ENCODE measurements at regions not wholly inside any gene's neighbourhood (a gene's known extent, or its start where the extent isn't known, plus 50 kb on each side); places are given as distances from the start of the nearest gene placed in this dataset.

- TF ChIP-seq IRF9 (CRISPR knock-in tag; IDR thresholded peaks at IDR 0.05; ENCODE audit: borderline replicate concordance) (0 out of 2 replicates have a peak, but pooled peaks have one; percentile 59), ZMYM3 (CRISPR knock-in tag; IDR thresholded peaks at IDR 0.05) (peak; percentile 17; the same call in 1 of the 2 replicates), CREM (IDR thresholded peaks at IDR 0.05) (no peak; the same call in 1 of the 2 replicates), CREM (CRISPR knock-in tag; IDR thresholded peaks at IDR 0.05) (no peak), ZNF33A (CRISPR knock-in tag; IDR thresholded peaks at IDR 0.05; ENCODE audit: borderline replicate concordance) (0 out of 2 replicates have a peak, but pooled peaks have one; percentile 79), NCOA5 (CRISPR knock-in tag; IDR thresholded peaks at IDR 0.05) (no peak), SMAD9 (CRISPR knock-in tag; IDR thresholded peaks at IDR 0.05) (no peak; the same call in 1 of the 2 replicates), NFYB (CRISPR knock-in tag; IDR thresholded peaks at IDR 0.05) (no peak), ZBTB14 (CRISPR knock-in tag; IDR thresholded peaks at IDR 0.05) (no peak), NFE2 (CRISPR knock-in tag; IDR thresholded peaks at IDR 0.05) (peak; percentile 99), U2AF2 (IDR thresholded peaks at IDR 0.05; ENCODE audit: low read depth, low read length) (no peak), KAT7 (CRISPR knock-in tag; IDR thresholded peaks at IDR 0.05; ENCODE audit: borderline replicate concordance) (peak; percentile 92), JARID2 (CRISPR knock-in tag; IDR thresholded peaks at IDR 0.05; ENCODE audit: insufficient replicate concordance) (peak; percentile 22), ZNF564 (CRISPR knock-in tag; IDR thresholded peaks at IDR 0.05) (0 out of 2 replicates have a peak, but pooled peaks have one; percentile 50), ZNF781 (CRISPR knock-in tag; IDR thresholded peaks at IDR 0.05; ENCODE audit: borderline replicate concordance, not compliant biosample characterization) (peak; percentile 85), MEIS1 (CRISPR knock-in tag; IDR thresholded peaks at IDR 0.05; ENCODE audit: borderline replicate concordance) (peak; percentile 69; the same call in 1 of the 2 replicates), ZNF775 (CRISPR knock-in tag; IDR thresholded peaks at IDR 0.05; ENCODE audit: borderline replicate concordance) (no peak), MTERF4 (CRISPR knock-in tag; IDR thresholded peaks at IDR 0.05) (peak; percentile 75; the same call in 1 of the 2 replicates), MAFG (CRISPR knock-in tag; IDR thresholded peaks at IDR 0.05) (peak; percentile 97), ZBTB38 (CRISPR knock-in tag; IDR thresholded peaks at IDR 0.05) (peak; percentile 77)
- TF ChIP-seq, protein P1, sequence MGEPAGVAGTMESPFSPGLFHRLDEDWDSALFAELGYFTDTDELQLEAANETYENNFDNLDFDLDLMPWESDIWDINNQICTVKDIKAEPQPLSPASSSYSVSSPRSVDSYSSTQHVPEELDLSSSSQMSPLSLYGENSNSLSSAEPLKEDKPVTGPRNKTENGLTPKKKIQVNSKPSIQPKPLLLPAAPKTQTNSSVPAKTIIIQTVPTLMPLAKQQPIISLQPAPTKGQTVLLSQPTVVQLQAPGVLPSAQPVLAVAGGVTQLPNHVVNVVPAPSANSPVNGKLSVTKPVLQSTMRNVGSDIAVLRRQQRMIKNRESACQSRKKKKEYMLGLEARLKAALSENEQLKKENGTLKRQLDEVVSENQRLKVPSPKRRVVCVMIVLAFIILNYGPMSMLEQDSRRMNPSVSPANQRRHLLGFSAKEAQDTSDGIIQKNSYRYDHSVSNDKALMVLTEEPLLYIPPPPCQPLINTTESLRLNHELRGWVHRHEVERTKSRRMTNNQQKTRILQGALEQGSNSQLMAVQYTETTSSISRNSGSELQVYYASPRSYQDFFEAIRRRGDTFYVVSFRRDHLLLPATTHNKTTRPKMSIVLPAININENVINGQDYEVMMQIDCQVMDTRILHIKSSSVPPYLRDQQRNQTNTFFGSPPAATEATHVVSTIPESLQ (CRISPR knock-in tag; conservative IDR thresholded peaks at IDR 0.05) = no peak
- TF ChIP-seq, protein P2, sequence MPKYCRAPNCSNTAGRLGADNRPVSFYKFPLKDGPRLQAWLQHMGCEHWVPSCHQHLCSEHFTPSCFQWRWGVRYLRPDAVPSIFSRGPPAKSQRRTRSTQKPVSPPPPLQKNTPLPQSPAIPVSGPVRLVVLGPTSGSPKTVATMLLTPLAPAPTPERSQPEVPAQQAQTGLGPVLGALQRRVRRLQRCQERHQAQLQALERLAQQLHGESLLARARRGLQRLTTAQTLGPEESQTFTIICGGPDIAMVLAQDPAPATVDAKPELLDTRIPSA (CRISPR knock-in tag; IDR thresholded peaks at IDR 0.05; ENCODE audit: borderline replicate concordance) = no peak
Observed at GRCh38 chr2:78541451-78542267, 483.8 kb upstream of the REG3G start (continued).

Measured in HepG2 (cell line).